Posterior cingulate gyrus (tissue), 11 donors: ENCODE measurements at regions not wholly inside any gene's neighbourhood (a gene's known extent, or its start where the extent isn't known, plus 50 kb on each side); places are given as distances from the start of the nearest gene placed in this dataset.
"Not testable (repeated sequence)": the region's sequence is repeated elsewhere in the genome, so short reads cannot be mapped to it uniquely, and the experiment has no call there.

Source experiments
- DNase-seq, 10 donors: peaks; one replicate each; pipeline versions ENCODE4 v3.0.0 to v3.0.0-alpha.2; 2020 to 2021; ENCODE audit warnings: mixed read lengths in 3 of 10
- intact Hi-C: fragments of 100-400 bp; cut with DNase I; formaldehyde crosslinking; loops from one replicate; pipeline ENCODE4 v1.15.1; 2023

DNA sequence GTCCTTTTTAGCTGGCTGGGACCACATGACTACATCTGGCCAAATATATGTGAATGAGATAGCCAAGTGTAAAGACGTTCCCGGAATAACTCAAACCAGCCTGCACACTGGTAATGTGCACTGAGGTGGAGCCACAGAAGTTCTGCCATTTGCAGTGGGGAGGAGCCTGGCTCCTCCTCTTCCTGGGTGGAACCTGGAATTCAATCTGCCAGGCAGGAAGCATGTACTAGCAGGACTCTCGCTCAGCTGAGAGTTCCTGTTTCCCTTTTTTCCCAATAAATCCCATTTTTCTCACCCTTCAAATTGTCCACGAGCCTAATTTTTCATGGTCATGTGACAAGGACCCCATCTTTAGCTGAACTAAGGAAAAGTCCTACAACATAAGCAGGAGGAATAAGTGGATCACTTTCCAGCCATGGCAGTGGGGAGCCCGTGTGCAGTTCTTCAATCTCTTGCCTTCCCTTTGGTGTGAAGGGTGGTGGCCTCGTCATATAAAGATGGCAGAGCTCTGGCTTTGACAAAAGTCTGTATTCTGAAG is 183.2 kb downstream of the UXS1 start:
- intact Hi-C loops = no loop called here
- DNase-seq = no peak

DNA sequence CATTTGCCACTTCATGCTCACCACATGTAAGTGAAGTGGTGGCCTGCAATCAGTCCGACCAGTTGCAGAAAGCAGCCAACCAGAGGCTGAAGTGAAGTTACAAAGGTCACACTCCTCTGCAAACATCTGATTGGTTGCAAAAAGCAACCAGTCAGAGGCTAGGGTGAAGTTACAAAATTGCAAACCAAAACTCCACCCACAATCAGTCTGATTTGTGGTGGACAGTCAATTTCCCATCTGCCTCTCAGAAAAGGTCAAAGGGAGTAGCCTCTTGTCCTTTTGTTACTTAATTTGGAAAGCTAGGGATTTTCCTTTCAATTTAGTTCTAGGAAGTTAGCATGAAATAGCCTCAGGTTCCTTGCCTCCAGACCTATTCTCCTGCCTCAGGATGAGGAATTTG is 185.0 kb downstream of the UXS1 start:
- intact Hi-C loops = no loop called here
- no peak for DNase-seq

DNA sequence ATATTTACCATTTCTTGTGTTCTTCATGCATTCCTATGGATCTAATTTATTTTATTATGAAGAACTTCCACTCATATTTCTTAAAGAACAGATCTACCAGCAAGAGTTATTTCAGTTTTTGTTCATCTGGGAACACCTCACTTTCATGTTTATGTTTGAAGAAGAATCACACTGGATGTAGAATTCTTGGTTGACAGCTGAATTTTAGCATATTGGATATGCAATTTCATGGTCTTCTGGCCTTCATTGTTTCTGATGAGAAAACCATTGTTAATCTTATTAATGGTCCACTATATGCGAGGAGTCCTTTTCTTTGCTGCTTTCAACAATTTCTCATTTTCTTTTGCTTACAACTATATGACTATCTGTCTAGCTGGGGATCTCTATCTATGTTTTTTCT is 189.2 kb downstream of the UXS1 start:
- intact Hi-C loops = no loop called here
- no peak for DNase-seq

DNA sequence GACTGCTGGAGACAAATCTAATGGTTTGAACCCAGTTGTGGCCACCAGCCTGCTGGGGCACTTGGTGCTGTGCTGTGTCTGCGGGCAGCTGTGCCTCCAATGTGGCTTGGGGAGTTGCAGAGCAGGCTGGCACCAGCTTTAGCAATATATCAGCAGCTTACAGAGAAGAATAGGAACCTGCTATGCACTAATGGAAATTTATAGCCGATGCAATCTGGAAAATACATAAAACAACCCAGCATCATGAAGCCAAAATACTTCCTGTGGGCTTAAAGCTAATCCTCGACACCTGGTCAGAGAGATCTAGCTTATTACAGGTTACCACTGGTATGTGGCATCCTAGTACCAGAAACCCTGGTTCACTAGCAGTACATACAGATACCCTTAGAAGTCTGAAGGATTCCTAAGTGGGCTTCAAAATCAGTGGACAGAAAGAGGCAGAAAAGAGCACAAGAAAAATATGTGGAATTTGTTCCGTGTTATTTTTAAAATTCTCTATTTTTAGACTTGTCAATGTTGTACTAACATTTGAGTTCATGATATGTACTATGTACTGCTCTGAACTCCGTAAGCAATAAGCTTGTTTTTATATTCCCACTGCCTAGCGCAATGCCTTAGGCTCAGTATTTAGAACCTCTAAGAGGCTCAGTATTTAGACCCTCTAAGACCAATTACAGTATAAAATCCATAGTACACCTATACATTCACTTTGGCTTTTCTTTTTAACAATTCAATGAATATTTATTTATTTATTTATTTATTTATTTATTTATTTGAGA is 194.7 kb downstream of the UXS1 start:
- DNase-seq = no peak
- intact Hi-C loops = no loop called here

DNA sequence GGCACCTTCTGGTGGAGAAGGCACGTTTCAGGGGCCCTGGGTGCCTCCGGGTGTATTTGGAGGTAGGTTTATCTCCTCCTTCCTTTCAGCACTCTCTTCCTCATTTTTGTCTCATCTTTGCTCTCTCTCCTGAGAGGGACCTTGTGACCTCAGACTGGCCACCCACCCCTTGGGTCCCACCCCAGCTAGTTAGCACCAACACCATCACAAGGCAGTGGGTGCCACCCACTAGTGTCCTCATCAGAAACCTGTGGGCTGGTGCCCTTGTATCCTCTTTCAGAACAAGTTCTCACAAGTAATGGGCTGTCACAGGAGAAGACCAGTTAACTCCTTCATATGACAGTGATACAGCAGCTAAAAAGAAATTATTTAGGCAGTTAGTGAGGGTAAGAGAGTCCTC is 196.4 kb downstream of the UXS1 start:
- DNase-seq = no peak
- intact Hi-C loops = no loop called here

DNA sequence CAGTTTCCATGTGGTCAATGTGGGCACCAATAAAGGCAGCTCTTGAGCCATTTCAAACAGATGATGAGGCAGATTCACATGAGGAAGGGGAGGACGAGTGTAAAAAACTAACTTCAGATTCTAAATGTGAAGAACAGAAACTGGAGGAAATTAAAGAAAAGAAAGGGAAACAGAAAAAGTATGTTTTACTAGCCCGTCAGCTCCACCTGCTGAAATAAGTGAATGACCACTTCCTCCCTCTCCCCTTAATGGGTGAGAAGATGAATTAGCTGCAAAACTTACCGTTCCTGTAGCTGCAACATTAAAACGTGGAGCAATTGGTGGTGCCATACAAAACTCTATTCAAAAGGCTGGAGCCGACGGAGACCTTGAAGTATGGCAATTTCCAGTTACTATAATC is 203.5 kb downstream of the UXS1 start:
- intact Hi-C loops = no loop called here
- no peak for DNase-seq

DNA sequence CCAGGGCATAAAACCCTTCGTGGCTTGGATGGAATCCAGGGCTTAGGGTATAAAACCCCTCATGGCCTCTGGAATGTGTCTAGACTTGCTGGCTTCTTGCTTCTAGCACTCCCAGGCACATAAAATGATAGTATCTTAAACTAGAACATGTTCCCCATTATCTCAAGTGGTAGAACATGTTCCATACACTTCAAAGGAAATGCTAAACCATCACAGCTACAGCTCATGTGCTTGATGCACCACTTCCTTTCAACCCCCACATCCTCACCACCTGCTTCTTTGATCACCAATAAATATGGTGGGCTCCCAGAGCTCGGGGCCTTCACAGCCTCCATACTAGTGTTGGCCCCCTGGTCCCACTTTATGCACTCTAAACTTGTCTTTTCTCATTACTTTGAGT is 204.3 kb downstream of the UXS1 start:
- intact Hi-C loops, DNase-seq: not testable (repeated sequence)

DNA sequence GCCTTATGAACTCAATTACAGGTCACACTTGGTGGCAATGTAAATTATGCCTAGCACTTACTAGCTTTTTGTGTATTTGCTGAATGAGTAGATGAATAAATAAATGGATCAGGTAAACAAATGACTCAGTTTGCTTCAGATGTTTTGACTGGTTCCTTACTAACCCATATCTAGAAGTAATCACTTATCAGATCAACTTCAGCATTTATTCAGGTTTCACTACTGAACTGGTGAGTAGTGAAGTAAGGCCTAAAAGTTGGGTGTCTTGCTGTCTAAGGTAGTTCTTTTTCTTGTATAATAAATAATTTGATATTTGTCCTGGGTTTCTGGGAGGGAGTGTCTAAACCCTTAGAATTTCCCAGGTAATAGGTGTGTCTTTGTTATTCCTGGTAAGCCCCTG is 205.0 kb downstream of the UXS1 start:
- no peak for DNase-seq
- intact Hi-C loops = no loop called here

DNA sequence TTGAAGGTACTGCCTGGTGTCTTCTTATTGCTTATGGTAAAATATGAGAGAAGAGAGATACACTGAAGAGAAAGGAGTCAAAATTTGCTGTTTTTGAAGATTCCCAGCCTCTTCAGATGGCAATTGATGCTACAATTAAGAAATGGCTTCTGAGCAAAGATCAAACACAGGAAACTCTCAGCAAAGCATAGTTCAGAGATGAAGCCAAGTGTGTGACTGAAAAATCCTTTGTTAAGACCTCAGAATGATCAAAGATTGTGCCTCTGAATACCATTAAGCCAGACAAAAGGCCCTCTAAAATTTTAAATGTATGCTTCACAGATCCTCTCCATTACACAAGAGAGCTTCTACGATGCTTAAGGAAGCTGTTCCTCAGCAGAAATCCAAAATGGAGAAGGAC is 216.3 kb downstream of the UXS1 start:
- intact Hi-C loops = no loop called here
- no peak for DNase-seq

DNA sequence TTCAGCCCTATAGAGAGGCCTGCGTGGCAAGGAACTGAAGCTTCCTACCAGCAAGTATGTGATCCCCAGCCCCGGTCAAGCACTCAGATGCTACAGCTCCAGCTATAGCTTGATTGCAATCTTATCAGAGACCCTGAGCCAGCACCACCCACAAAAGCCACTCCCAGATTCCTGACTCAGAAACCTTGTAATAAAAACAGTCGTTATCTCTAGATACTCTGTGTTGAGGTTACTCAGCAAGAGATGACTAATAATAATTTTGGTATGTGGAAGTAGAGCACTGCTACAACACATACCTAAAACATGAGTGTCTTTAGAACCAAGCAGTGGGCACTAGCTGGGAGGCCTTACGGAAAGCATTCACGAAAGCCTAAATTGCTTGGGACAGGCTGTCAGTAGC is 216.9 kb downstream of the UXS1 start:
- no peak for DNase-seq
- intact Hi-C loops = no loop called here

DNA sequence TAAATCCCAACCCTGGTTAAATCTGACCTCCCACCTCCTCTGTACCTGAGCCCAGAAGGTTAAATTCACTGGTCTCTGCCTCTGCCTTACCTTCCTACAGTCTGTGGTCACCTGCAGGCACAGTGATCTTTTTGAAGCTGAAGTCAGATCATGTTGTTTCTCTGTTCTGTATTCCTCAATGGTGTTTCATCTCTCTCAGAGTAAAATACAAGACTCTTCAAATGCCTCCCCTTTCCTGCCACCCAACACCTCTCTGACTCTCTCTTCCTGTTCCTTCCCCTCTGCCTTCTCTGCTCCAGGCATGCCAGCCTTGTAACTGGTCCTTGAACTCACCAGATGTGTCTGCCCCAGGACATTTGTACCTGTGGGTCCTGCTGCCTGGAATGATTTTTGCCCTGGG is 219.3 kb downstream of the UXS1 start:
- no peak for DNase-seq
- intact Hi-C loops = no loop called here

DNA sequence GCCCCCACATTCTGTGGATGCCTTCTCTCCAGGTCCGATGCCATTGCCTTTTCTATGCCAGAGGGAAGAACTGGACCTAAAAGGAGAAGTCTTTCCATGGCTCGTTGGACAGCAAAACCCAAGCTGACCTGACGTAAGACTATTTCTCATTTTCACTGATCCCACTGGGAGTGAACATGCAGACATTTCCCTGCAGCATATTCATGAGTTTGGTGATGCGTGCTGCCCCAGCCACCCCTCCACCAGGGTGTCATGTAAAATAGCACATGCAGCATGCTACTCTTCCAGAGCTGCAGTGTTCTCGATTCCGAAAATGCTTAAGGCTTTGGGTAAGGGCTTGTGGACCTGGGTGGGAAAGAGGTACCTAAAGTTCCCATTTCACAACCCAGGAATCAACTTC is 221.2 kb downstream of the UXS1 start:
- intact Hi-C loops = no loop called here

DNA sequence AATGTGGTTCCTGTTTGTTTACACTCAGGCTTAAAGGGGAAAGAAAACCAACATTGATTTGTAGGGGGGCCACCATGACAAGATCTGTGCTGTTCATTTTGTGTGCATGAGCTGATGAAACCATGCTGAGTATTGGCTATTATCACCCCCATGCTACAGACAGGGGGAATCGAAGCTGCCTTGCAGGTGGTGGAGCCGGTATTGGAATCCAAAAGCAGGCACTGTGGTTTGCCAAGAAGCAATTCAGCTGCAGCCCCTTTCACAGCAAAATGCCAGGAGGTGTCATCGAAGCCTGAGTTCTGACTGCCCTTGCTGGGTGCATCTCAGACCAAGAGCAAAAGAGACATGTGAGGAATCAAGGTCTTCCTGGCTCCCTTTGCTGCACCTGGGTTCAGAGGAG is 221.9 kb downstream of the UXS1 start:
- no peak for DNase-seq
- intact Hi-C loops = no loop called here

More for the DNA sequence above, 221.2 kb downstream of the UXS1 start:
- no peak for DNase-seq

DNA sequence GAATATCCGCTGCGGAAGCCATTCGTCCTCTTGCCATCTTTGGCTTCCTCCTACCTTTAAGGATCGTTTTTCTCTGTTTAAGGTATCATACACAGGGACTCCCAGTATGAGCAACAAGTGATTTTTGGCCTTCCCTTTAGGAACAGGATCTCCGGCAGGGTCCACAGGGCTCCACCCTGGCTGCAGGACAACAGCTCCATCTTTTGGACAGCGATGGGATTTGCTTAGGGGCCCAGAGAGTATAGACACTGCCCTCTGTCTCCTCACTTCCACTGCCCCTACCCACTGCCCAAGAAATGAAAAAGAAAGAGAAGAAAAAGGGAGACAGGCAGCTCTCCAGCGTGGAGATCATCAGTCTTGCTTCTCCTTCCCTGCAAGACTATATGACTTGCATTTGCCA is 224.5 kb downstream of the UXS1 start:
- intact Hi-C loops = no loop called here
- no peak for DNase-seq

DNA sequence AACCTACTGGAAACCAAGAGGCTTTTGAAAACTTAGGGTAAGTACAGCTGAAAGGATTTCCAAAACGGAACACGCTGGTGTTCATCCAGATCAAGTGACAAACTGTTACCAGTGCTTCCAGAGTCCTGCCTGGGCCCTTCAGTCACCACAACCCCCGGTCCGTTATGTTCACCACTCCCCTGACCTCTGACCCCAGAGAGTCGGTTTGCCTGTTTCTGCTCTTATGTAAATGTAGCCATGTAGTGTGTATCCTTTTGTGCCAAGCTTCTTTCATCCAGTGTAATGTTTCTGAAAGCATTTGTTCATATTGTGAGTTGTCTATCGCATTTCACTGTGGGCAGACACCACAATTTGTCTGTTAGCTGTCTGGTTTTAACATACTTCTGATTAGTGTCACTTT is 217.5 kb downstream of the NCK2 start:
- DNase-seq = no peak
- intact Hi-C loops = no loop called here

DNA sequence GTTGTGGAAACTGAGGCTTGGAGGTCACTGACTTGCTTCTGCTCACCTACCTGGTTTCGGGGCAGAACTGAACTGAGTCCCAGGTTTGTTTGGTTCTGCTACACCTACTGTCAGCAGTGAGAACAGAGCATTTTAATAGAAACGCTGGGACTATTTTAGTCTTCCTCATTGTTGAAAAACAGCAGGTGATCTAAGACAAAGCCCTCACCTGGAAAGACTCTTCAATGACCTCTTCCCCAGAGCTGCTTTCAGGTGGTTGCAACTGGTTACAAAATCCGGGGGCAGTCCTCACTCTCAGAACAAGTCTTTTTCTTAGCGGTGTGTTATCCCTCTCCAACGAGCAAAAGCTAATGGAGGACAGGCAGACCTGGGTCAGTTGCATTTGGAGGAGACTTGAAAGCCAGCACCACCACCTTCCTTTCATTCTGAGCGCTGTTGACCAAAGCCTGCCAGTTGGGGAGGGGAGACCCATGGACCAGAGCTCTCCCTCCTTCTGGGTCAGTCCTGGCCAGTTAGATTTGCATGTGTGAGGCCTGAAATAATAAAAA is 217.0 kb downstream of the NCK2 start:
- intact Hi-C loops = no loop called here

DNA sequence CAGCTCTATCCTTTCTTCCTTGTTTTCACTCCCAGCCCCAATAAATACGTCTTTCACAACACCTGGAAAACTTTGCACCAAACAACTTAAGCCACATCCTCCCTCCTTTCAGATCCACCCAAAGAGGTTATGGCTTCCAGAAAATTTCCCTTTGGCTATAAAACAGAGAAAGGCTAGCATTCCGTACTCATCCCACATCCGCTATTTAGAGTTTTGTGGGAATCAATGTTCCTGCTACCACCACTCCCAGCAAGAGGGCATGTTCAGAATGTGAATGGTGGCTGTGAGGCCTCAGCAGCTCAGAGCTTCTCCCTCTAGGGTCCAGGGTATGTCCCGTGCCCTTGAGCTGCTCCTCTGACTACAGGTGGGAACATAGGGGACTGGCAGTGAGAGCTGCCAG is 214.6 kb downstream of the NCK2 start:
- no peak for DNase-seq
- intact Hi-C loops = no loop called here

More for the DNA sequence above, 217.0 kb downstream of the NCK2 start:
- DNase-seq = no peak

DNA sequence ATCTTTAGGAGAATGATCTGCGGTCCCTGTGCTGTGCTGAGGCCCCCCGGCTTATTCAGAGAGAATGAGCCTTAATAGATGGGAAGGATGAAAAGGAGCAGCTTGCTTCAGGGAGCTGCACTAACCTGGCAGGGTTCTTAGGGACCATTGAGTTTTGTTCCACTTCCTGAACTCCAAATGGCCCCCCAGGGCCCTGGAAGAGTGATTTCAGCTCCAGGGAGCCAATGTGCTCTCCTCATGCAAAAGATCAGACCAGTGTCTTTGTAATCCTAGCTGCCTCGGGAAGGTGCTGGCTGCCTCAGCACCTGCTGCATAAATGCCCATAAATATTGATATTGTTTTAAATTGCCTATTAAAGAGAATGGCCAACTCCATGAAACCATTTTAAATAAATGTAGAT is 210.2 kb downstream of the NCK2 start:
- intact Hi-C loops = no loop called here
- no peak for DNase-seq

DNA sequence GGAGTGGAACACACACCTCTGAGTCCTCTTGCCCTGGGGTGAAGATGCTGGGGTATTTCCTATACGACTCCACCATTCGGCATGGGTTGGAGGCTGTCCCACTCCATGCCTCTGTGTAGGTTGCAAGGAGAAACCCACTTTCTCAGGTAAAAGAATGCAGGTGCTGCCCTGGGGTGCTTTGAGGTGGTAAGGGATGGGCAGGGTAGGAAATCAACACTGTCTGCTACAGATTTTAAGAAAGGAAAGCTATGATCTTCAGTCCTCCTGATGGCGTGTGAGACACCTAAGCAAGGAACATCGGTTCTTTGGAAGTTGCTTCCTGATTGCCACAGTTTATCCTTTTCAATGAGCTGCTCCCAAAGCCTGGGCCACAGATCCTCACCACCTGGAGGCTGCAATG is 209.2 kb downstream of the NCK2 start:
- DNase-seq = no peak
- intact Hi-C loops = no loop called here

DNA sequence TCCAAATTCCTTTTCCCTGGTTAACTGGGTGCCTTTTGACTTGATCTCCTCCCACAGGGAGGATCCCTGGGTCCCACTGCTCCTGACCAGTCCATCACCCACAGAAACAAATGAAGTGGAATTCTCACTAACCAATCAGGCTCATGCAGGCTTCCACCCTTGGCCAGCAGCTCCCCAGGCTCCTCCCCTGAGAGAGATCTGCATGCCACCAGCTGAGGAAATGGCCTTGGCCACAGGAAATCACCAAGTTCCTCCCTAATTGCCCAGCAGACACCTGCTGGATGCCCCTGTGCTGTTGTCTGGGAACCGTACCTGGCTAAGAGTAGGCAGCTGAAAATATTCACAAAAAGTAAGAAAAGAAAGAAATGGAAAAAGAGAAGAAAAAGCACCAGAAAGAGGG is 207.4 kb downstream of the NCK2 start:
- no peak for DNase-seq
- intact Hi-C loops = no loop called here

DNA sequence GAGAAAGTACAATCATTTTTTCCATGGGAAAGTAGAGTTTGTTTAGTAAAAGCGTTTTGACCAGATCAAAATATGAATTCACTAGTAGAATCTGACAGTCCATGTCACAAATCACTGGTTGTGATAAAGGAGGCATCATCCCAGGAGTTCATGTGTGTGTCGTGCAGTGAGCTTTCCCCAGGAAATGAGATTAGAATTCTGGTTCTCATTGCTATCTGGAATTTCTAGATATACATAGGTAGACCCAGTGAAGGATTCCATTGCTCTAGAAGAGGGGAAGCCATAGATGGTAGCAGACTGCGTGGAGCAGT is 206.6 kb downstream of the NCK2 start:
- intact Hi-C loops = no loop called here

DNA sequence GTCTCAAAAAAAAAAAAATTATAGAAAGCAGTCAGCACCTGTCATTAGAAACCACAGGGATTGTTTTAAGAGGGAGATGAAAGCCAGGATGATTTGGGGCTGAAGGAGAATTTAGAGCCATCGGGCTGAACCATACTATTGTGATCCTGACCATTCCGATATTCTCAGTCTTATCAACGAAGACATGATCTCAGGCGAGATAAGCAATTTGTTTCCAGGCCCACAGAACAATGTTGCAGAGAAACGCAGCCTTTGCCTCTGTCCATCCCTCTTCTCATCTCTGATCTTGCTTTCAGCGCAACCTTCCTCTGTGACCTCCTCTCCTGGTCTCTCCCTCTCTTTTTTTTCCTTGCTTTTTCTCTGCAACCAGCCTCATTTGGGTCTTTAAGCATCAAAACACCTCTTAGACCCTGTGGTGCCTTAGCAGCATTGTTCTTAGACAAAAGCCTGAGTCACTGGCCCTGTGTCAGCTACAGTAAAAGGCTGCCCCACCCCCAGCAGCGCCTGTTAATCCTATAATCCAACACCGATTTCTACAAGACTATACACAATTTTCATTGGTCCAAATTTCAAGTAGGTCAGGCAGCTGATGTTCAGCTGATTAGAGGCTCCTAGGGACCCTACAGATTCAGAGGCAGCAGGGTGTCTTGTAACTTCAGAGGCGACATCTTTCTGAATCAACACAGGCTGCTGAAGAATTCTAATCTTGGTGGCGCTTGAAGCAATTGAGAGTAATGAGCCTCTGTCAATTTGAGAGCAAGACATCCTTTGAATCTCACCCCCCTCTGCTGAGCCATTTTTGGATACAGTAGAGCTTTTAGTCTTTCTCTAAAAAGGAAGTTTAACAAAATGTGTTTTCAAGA is 206.0 kb downstream of the NCK2 start:
- no peak for DNase-seq
- intact Hi-C loops = no loop called here

More for the DNA sequence above, 206.6 kb downstream of the NCK2 start:
- DNase-seq = no peak
